Hepatocyte (in vitro differentiated cells): ENCODE measurements at regions not wholly inside any gene's neighbourhood (a gene's known extent, or its start where the extent isn't known, plus 50 kb on each side); places are given as distances from the start of the nearest gene placed in this dataset.

Source experiments
- DNase-seq: peaks from one replicate; pipeline ENCODE4 v3.0.0-alpha.2; 2016; ENCODE audit warnings: low spot score
- H2AFZ ChIP-seq: fragments of 200-600 bp; sonication (generic); 2 replicates; pipeline ENCODE4 v1.6.0; 2016; ENCODE audit warnings: antibody characterized with exemption, mild to moderate bottlenecking
- H3K27ac ChIP-seq: fragments of 200-600 bp; sonication (generic); 2 replicates; pipeline ENCODE4 v1.5.1; 2016; ENCODE audit warnings: mild to moderate bottlenecking
- H3K27me3 ChIP-seq: fragments of 200-600 bp; sonication (generic); 2 replicates; pipeline ENCODE4 v1.6.1; 2016
- H3K36me3 ChIP-seq: fragments of 200-600 bp; sonication (generic); replicated peaks from 2 replicates; pipeline ENCODE4 v1.5.1; 2016; ENCODE audit warnings: low read depth; ENCODE audit not compliant: insufficient read depth
- H3K4me1 ChIP-seq: fragments of 200-600 bp; sonication (generic); 2 replicates; pipeline ENCODE4 v1.5.1; 2016; ENCODE audit warnings: mild to moderate bottlenecking, moderate library complexity; ENCODE audit not compliant: insufficient read depth
- H3K4me2 ChIP-seq: fragments of 200-600 bp; sonication (generic); 2 replicates; pipeline ENCODE4 v1.6.0; 2016
- H3K4me3 ChIP-seq: fragments of 200-600 bp; sonication (generic); 2 replicates; pipeline ENCODE4 v1.5.1; 2016; ENCODE audit warnings: mild to moderate bottlenecking
- H3K79me2 ChIP-seq: fragments of 200-600 bp; sonication (generic); 2 replicates; pipeline ENCODE4 v1.6.0; 2017; ENCODE audit warnings: mild to moderate bottlenecking
- H3K9me2 ChIP-seq: fragments of 200-600 bp; sonication (generic); replicated peaks from 2 replicates; pipeline ENCODE4 v1.6.0; 2017; ENCODE audit warnings: mild to moderate bottlenecking; ENCODE audit not compliant: insufficient read depth
- H3K9me3 ChIP-seq: fragments of 200-600 bp; sonication (generic); 2 replicates; pipeline ENCODE4 v1.5.1; 2016; ENCODE audit warnings: low read depth, mild to moderate bottlenecking
- H4K20me1 ChIP-seq: fragments of 200-600 bp; sonication (generic); 2 replicates; pipeline ENCODE4 v1.6.0; 2016; ENCODE audit warnings: mild to moderate bottlenecking; ENCODE audit not compliant: insufficient read depth, poor library complexity, severe bottlenecking
- CTCF ChIP-seq: fragments of 200-600 bp; sonication (generic); IDR thresholded peaks from 2 replicates; pipeline ENCODE4 v1.5.1; 2016; ENCODE audit warnings: antibody characterized with exemption, mild to moderate bottlenecking; ENCODE audit not compliant: poor library complexity
- EZH2 ChIP-seq: fragments of 200-600 bp; sonication (generic); IDR thresholded peaks from 2 replicates; pipeline ENCODE4 v1.6.1; 2016; ENCODE audit warnings: antibody characterized with exemption, mild to moderate bottlenecking, borderline replicate concordance
- EZH2phosphoT487 ChIP-seq: fragments of 200-600 bp; sonication (generic); IDR thresholded peaks from one replicate; pipeline ENCODE4 v1.6.1; 2018; ENCODE audit warnings: antibody characterized with exemption, mild to moderate bottlenecking, low read depth, moderate library complexity; ENCODE audit not compliant: unreplicated experiment, severe bottlenecking
- WGBS: methylation state at CpG from one replicate; pipeline ENCODE4 v1.1.6; 2016; ENCODE audit warnings: low lambda C conversion rate; ENCODE audit errors: missing lambda C conversion rate; 5-methylcytosine and 5-hydroxymethylcytosine counted together

GRCh38 chr5:27734838-27735237, 696.5 kb upstream of the CDH9 start:
- Histone ChIP-seq H3K9me3 (no peaks in the 10 kb centered on the region), H3K36me3 (no peaks in the 10 kb centered on the region), H3K79me2 (no peaks in the 10 kb centered on the region), H4K20me1 (no peaks in the 10 kb centered on the region), H3K27me3 (no peaks in the 10 kb centered on the region), H3K4me1 (no peaks in the 10 kb centered on the region), H3K27ac (no peak overlapping the region), H3K9me2 (no peaks in the 10 kb centered on the region), H3K4me2 (no peak overlapping the region), H2AFZ (no peak overlapping the region), H3K4me3 (no peak overlapping the region)
- TF ChIP-seq EZH2phosphoT487: no peak
- no peak for TF ChIP-seq EZH2
- TF ChIP-seq CTCF: no peak
- DNase-seq: no peak
- 55% methylated on average over 1 of the region's 1 CpG for WGBS

DNA sequence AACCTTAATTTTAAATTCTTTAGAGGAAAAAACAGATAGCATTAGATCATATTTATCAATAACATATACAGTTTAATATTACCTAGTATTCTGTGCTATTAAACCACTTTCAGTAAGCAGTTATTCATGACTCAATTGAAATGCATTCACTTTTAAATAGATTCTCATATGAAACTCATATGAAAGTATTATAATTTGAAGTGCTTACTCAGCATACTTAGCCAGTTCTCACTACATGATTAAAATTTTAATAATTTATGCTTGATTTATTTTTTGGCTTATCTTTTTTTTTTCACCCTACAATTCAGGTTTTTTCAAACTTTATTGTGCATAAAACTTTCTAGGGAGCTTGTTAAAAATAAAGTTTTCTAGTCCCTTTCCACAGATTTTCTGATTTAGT, 694.9 kb upstream of the CDH9 start:
- Histone ChIP-seq H3K4me2 (no peak overlapping the region), H3K9me3 (no peaks in the 10 kb centered on the region), H3K4me3 (no peak overlapping the region), H2AFZ (no peak overlapping the region), H3K9me2 (no peaks in the 10 kb centered on the region), H3K79me2 (no peaks in the 10 kb centered on the region), H3K27ac (no peak overlapping the region), H4K20me1 (no peaks in the 10 kb centered on the region), H3K36me3 (no peaks in the 10 kb centered on the region), H3K27me3 (no peaks in the 10 kb centered on the region), H3K4me1 (no peaks in the 10 kb centered on the region)
- TF ChIP-seq EZH2: no peak
- no peak for DNase-seq

DNA sequence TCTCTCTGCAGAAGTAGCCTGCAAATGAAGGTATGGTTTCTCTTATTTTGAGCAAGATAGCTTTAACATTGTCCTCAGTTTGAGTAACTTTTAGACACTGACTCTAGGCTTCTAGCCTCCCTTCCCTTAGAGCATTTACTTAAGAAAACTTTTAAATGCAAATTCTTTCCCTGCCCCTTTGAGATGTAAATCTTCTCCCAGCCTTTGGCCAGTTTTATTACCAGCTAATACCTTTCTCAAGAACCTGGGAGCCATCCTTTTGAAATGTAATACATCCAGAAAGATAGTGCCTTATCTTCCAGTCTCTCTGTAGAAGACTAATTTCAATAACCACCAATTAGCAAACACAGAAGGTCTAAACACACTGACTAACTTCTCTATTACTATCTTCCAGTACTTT, 688.9 kb upstream of the CDH9 start:
- Histone ChIP-seq H3K79me2 (no peaks in the 10 kb centered on the region), H3K9me2 (no peaks in the 10 kb centered on the region), H3K9me3 (no peaks in the 10 kb centered on the region), H3K27ac (peak overlapping the region; percentile 50), H2AFZ (no peak overlapping the region), H3K4me2 (peak overlapping the region; percentile 33), H3K4me3 (peak overlapping the region; percentile 30), H4K20me1 (no peaks in the 10 kb centered on the region), H3K36me3 (no peaks in the 10 kb centered on the region), H3K27me3 (no peaks in the 10 kb centered on the region), H3K4me1 (no peaks in the 10 kb centered on the region)
- TF ChIP-seq EZH2: no peak
- TF ChIP-seq CTCF: no peak
- no peak for TF ChIP-seq EZH2phosphoT487
- peak; percentile 8 for DNase-seq

DNA sequence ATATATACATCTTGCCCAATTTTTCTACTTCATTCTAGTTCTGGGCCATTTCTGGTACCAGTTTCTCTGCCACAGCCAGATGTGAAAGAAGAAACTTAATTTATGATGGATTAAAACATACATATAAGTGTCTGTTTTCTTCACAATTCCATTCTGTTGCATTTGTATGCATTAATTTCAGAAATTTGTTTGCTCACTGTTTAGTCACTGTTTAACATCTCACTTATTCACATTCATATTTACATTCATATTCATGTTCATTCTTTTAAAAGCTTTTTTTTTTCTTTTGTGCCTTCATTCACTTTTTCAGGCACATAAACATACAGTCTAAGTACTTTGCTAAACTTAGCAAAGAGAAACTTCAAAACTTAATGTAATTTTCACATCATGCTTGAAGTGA, 684.0 kb upstream of the CDH9 start:
- Histone ChIP-seq H2AFZ (no peak overlapping the region), H3K79me2 (no peaks in the 10 kb centered on the region), H3K4me3 (no peak overlapping the region), H3K9me3 (no peaks in the 10 kb centered on the region), H3K4me2 (no peak overlapping the region), H3K4me1 (no peaks in the 10 kb centered on the region), H3K27me3 (no peaks in the 10 kb centered on the region), H3K36me3 (no peaks in the 10 kb centered on the region), H3K27ac (no peak overlapping the region), H4K20me1 (no peaks in the 10 kb centered on the region), H3K9me2 (no peaks in the 10 kb centered on the region)
- no peak for DNase-seq
- TF ChIP-seq EZH2phosphoT487 (no peak), CTCF (no peak), EZH2 (no peak)
